NCI-H1092 (cell line): ENCODE measurements at regions not wholly inside any gene's neighbourhood (a gene's known extent, or its start where the extent isn't known, plus 50 kb on each side); places are given as distances from the start of the nearest gene placed in this dataset.

ENCODE experiments used
- DNase-seq: peaks from one replicate; lab custom pipeline; 2025; lab: John Stamatoyannopoulos, UW

DNA sequence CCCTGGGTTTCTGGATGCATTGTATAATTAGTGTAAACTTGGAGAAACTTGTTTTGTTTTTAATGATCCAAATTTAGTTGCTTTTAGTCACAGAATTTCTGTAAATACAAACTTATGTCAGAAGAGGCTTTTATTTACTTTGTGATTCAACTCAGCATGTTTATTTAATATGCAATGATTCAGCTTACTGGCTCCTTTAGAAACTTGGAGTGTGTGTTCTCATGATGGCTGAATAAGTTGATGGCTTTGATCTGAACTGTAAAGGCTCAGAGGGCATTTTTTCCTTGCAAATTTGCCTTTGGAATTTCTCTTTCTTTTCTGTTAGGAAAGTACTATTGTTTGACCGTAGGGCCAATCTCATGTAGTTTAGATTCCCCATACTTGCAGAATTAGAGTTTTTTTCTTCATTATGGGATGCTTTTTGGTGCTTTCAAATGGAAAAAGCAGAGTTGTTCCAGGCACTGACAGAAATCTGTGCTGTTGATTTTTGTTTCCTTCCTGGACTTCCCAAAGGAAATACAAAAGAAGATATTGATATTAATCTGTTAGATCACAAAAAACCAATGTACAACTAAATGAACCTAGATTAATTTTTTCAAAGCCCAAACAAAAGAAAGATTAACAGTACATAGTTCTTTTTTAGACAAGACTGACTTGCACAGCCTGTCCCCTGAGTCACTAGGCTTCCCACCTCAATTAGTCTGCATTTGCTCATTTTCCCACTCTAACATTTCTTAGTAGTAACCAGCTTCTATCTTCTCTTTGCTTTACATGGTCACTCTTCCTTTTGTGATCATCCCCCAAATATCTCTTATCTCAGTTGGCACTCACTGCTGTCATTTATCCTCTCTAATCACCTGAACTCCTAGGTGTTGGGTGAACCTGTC is 96.8 kb upstream of the AGR3 start:
- no peak for DNase-seq

DNA sequence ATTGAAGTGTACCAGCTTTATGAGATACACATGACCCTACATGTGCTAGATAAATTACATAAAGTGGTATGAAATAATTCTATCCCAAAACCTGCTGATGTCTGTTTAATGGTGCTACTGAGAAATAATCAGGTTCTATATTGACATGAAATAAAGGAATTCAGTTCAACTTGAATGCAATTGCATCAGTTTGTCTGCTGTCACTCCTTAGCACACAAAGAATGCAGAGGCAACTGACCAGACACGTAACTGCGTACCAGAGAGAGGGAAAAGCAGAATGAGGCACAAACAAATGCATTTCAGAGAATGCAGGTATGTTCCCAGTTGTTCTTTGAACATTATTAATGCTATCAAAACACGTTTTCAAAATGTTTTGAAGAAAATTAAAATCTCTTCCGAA is 98.8 kb upstream of the AGR3 start:
- DNase-seq = no peak

GRCh38 chr7:16982640-16983350 is 101.0 kb upstream of the AGR3 start:
- DNase-seq = peak; percentile 26

DNA sequence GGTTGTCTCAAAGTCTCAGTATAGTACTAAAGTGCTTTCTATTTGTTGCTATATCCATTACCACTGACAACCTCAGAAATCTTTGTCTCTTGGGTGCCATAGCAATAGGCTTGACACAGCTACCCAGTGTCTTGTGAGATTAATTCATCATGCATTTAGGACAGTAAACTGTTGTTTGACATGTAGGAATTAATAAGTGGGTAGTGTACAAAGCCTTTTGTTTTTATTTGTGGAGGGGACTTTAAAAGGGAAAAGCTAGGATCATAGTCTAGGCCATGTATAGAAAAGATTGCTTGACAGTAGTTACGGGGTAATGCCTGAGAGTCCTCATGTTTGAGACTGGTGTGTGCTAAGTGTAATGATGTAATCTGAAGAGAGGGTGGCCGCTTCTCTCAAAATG is 102.6 kb upstream of the AGR3 start:
- DNase-seq = no peak

DNA sequence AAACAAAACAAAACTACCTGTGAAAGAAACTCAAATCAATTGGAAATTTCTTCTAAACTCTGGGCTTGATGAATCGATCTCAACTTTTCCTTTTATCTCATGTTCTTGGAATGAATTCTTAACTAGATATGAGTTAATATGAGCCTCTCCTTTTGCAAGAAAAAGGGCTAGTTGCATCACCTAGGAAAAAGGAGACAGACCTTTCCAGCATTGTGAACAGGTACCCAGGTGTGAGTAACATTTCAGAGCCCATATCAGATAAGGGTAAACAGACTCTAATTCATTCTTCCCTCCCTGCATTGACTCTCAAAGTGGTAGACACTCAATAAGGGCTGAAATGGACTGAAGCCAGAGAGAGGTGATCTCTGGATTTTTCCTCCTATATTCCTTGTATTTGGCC is 103.8 kb upstream of the AGR3 start:
- no peak for DNase-seq

DNA sequence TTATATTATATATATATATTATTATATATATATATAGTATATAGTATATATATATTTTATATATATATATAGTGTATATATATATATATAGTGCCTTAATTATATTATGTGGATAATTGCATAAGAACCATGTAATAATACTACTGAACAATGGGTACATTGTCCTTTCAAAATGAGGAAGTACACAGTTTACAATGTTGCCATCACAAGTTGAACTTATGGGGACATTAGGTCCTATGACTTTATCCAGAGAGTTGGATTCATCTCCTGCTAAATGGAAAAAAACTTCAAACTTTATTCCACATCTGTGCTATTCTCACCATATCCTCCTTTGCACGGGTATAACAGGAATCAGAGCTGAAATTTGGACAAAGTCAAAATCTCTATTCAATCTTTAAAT is 105.0 kb upstream of the AGR3 start:
- DNase-seq = no peak

GRCh38 chr7:16989811-16990413 is 108.1 kb upstream of the AGR3 start:
- peak; percentile 71 for DNase-seq

DNA sequence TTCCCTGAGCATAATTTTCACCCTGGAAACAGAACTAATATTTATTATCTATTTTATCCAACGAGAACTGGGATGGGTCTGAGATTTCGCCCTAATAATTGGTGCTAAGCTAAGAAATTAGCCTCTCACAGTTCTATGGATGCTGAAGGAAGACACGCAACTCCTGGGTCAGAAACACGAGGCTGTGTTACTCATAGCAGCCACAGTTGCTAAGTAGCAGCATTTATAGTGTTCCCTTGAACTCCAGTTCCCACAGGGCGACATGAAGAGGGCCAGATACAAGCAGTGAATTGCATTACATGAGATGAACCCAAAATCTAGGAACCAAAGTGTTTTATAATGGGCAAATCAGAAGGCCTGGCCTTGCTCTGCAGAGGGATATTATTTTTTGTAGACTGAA is 109.8 kb upstream of the AGR3 start:
- no peak for DNase-seq

- no peak for DNase-seq
Measured at GRCh38 chr7:16993543-16993942, 111.8 kb upstream of the AGR3 start.

DNA sequence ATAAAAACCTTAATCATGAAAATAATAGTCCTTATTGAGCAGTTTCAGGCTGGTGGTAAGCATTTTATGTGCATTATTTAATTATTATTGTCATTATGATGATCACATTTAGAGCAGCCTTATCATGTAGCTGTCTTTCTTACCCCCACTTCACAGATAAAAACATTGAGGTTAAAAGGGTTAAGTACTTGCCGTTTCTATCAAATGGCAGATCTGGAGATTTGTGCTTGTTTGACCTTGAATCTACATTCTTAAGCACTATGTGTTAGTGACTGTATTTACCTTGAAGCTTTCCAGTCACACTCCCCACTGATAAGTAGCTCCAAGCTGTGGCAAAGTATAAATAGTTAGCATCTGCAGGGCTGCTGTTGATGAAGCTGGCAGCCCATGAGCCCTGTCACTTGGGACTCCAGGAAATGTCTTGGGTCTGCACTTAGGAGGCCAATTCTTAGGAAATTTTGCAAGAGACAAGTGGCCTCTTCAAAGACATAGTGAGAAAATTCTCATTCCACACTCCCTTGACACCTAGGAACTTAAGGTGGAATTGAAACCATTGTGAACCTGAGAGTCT is 116.8 kb upstream of the AGR3 start:
- DNase-seq = no peak

DNA sequence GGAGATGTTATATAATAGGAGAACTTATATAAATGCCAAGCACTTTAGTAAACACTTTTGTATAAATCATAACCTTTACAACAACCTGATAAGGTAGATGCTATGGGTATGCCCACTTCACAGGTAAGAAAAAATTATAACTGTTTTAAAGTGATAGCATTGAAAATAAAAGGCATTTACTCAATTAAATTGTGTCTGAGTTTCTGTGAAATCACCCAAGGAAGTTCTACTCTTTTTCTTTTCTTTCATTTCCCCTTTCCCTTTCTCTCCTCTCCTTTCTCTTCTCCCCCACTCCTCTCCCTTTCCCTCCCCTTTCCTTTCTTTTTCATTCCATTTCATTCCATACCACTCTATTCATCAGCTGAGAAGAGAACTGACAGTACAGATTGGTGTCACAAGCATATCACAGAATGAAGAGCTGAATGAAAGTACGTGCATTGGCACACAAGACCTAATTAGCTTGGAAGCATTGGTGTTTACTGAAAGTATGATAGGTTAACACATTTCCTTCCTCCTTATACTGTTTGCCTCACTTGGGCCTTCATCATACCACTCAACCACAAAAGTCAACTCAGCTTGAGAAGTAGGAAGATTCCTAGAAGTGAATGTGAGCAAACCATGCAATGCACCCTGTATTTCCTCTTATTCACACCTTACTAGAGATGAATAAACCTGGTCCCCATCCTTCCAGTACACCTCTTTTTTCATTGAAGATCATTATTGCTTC is 117.9 kb upstream of the AGR3 start:
- DNase-seq = no peak

- DNase-seq = no peak
Measured at GRCh38 chr7:17005271-17005670, 123.5 kb upstream of the AGR3 start.

GRCh38 chr7:17007841-17008240 is 126.1 kb upstream of the AGR3 start:
- DNase-seq = no peak

- no peak for DNase-seq
Measured at GRCh38 chr7:17009007-17009719, 127.4 kb upstream of the AGR3 start.

GRCh38 chr7:17009933-17010332 is 128.2 kb upstream of the AGR3 start:
- no peak for DNase-seq

- no peak for DNase-seq
Measured at GRCh38 chr7:17010637-17011300, 129.0 kb upstream of the AGR3 start.

- DNase-seq = no peak
Measured at GRCh38 chr7:17013204-17013603, 131.4 kb upstream of the AGR3 start.

- no peak for DNase-seq
Measured at GRCh38 chr7:17014686-17015085, 132.9 kb upstream of the AGR3 start.

DNA sequence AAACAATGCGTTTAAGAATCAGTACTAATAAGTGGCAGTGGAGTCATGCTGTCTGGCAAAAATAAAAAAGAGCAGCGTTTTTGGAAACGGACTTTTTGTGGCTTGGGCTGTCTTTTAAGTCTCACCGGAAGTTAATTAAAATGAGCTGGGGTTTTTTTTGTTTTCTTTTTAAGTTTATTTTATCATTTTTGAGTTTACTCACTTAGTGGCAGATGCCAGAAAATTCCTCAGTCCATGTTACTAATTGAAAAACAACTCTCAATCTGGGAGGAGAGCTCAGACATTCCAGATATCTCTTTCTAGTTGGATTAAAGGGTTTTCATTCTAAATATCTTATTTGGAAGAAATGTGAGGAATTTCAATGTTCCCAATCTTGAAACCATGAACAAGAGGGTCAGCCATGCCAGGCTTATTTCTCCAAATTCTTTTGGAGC is 133.8 kb upstream of the AGR3 start:
- no peak for DNase-seq

GRCh38 chr7:17016402-17017010 is 134.7 kb upstream of the AGR3 start:
- DNase-seq = no peak
